ENCODE measurements at regions not wholly inside any gene's neighbourhood (a gene's known extent, or its start where the extent isn't known, plus 50 kb on each side); places are given as distances from the start of the nearest gene placed in this dataset.

GRCh38 chr1:101098327-101098726 is 72.7 kb upstream of the DPH5 start:
- DNase-seq (ENCODE audit: low read depth in 4 of 4, low spot score in 2 of 4), result no peak

GRCh38 chr1:101089613-101090338 is 64.2 kb upstream of the DPH5 start:
- no peak for DNase-seq (ENCODE audit: low read depth in 4 of 4, low spot score in 2 of 4)

GRCh38 chr1:101088431-101088830 is 62.8 kb upstream of the DPH5 start:
- DNase-seq (ENCODE audit: low read depth in 4 of 4, low spot score in 2 of 4), result no peak

- no peak for DNase-seq (ENCODE audit: low read depth in 4 of 4, low spot score in 2 of 4)
Observed at GRCh38 chr1:101086783-101087182, 61.2 kb upstream of the DPH5 start.

- DNase-seq (ENCODE audit: low read depth in 4 of 4, low spot score in 2 of 4), result no peak
Observed at GRCh38 chr1:101081496-101082488, 56.2 kb upstream of the DPH5 start.

- DNase-seq (ENCODE audit: low read depth in 4 of 4, low spot score in 2 of 4), result no peak
Observed at GRCh38 chr1:101080859-101081258, 55.3 kb upstream of the DPH5 start.

GRCh38 chr1:101079341-101079740 is 53.8 kb upstream of the DPH5 start:
- no peak for DNase-seq (ENCODE audit: low read depth in 4 of 4, low spot score in 2 of 4)

GRCh38 chr1:101077849-101078248 is 52.3 kb upstream of the DPH5 start:
- DNase-seq (ENCODE audit: low read depth in 4 of 4, low spot score in 2 of 4), result no peak

GRCh38 chr1:101075926-101076325 is 50.3 kb upstream of the DPH5 start:
- DNase-seq (ENCODE audit: low read depth in 4 of 4, low spot score in 2 of 4), result no peak

Measured in left renal cortex interstitium (tissue), 4 donors.